ENCODE measurements at regions not wholly inside any gene's neighbourhood (a gene's known extent, or its start where the extent isn't known, plus 50 kb on each side); places are given as distances from the start of the nearest gene placed in this dataset.

GRCh38 chr16:66298006-66298405 lies 68.5 kb upstream of the CDH5 start:
- TF ChIP-seq CTCF (IDR thresholded peaks at IDR 0.05), result no peak
- H3K27ac Mint-ChIP-seq, result no peak overlapping the region
- H3K27me3 Mint-ChIP-seq (ENCODE audit: insufficient read depth), result peaks cover 61% of the 10 kb centered on the region
- DNase-seq, result no peak
- no peaks in the 10 kb centered on the region for H3K4me1 Mint-ChIP-seq (ENCODE audit: low read depth)
- no peaks in the 10 kb centered on the region for H3K9me3 Mint-ChIP-seq
- no peak overlapping the region for H3K4me3 Mint-ChIP-seq
- H3K36me3 Mint-ChIP-seq (ENCODE audit: low read depth), result no peaks in the 10 kb centered on the region

- Mint-ChIP-seq H3K27me3 (ENCODE audit: insufficient read depth) (peaks cover 59% of the 10 kb centered on the region), H3K27ac (no peak overlapping the region), H3K4me1 (ENCODE audit: low read depth) (no peaks in the 10 kb centered on the region), H3K36me3 (ENCODE audit: low read depth) (no peaks in the 10 kb centered on the region), H3K4me3 (no peak overlapping the region), H3K9me3 (no peaks in the 10 kb centered on the region)
- TF ChIP-seq CTCF (IDR thresholded peaks at IDR 0.05), result no peak
- DNase-seq, result no peak
These were observed 69.9 kb upstream of the CDH5 start for GRCh38 chr16:66296591-66296990.

GRCh38 chr16:66295761-66296546 lies 70.5 kb upstream of the CDH5 start:
- peaks cover 59% of the 10 kb centered on the region for H3K27me3 Mint-ChIP-seq (ENCODE audit: insufficient read depth)
- H3K4me1 Mint-ChIP-seq (ENCODE audit: low read depth), result no peaks in the 10 kb centered on the region
- DNase-seq, result no peak
- no peak for TF ChIP-seq CTCF (IDR thresholded peaks at IDR 0.05)
- H3K36me3 Mint-ChIP-seq (ENCODE audit: low read depth), result no peaks in the 10 kb centered on the region
- no peak overlapping the region for H3K27ac Mint-ChIP-seq
- no peak overlapping the region for H3K4me3 Mint-ChIP-seq
- no peaks in the 10 kb centered on the region for H3K9me3 Mint-ChIP-seq

- no peak for TF ChIP-seq CTCF (IDR thresholded peaks at IDR 0.05)
- H3K4me3 Mint-ChIP-seq, result no peak overlapping the region
- H3K27ac Mint-ChIP-seq, result no peak overlapping the region
- H3K4me1 Mint-ChIP-seq (ENCODE audit: low read depth), result no peaks in the 10 kb centered on the region
- no peak for DNase-seq
- H3K9me3 Mint-ChIP-seq, result no peaks in the 10 kb centered on the region
- H3K27me3 Mint-ChIP-seq (ENCODE audit: insufficient read depth), result peaks cover 57% of the 10 kb centered on the region
- no peaks in the 10 kb centered on the region for H3K36me3 Mint-ChIP-seq (ENCODE audit: low read depth)
These were observed 71.3 kb upstream of the CDH5 start for GRCh38 chr16:66295213-66295612.

- H3K36me3 Mint-ChIP-seq (ENCODE audit: low read depth), result no peaks in the 10 kb centered on the region
- no peaks in the 10 kb centered on the region for H3K4me1 Mint-ChIP-seq (ENCODE audit: low read depth)
- H3K27ac Mint-ChIP-seq, result no peak overlapping the region
- no peak for TF ChIP-seq CTCF (IDR thresholded peaks at IDR 0.05)
- no peak overlapping the region for H3K4me3 Mint-ChIP-seq
- H3K9me3 Mint-ChIP-seq, result no peaks in the 10 kb centered on the region
- DNase-seq, result no peak
- peaks cover 56% of the 10 kb centered on the region for H3K27me3 Mint-ChIP-seq (ENCODE audit: insufficient read depth)
These were observed 72.0 kb upstream of the CDH5 start for GRCh38 chr16:66294507-66294906.
